NCI-H2227 (cell line): ENCODE measurements at regions not wholly inside any gene's neighbourhood (a gene's known extent, or its start where the extent isn't known, plus 50 kb on each side); places are given as distances from the start of the nearest gene placed in this dataset.
A peak's percentile ranks its signal among the peaks of the same experiment; 100 is the strongest.
"Not testable (repeated sequence)": the region's sequence is repeated elsewhere in the genome, so short reads cannot be mapped to it uniquely, and the experiment has no call there.

Experiments
- DNase-seq: peaks from one replicate; lab custom pipeline; 2025; ENCODE audit not compliant: unreplicated experiment; lab: John Stamatoyannopoulos, UW

GRCh38 chr9:12989669-12990068, 214.8 kb downstream of the LURAP1L start:
- DNase-seq = no peak

- no peak for DNase-seq
These were observed 218.6 kb downstream of the LURAP1L start for GRCh38 chr9:12993466-12993865.

- no peak for DNase-seq
These were observed 222.2 kb downstream of the LURAP1L start for GRCh38 chr9:12997009-12997408.

- DNase-seq = no peak
These were observed 227.3 kb downstream of the LURAP1L start for GRCh38 chr9:13001989-13002580.

GRCh38 chr9:13002740-13003139, 227.9 kb downstream of the LURAP1L start:
- no peak for DNase-seq

GRCh38 chr9:13009871-13010270, 235.1 kb downstream of the LURAP1L start:
- no peak for DNase-seq

- DNase-seq = no peak
These were observed 239.4 kb downstream of the LURAP1L start for GRCh38 chr9:13013991-13014883.

GRCh38 chr9:13017260-13017659, 242.4 kb downstream of the LURAP1L start:
- no peak for DNase-seq

- no peak for DNase-seq
These were observed 245.6 kb downstream of the LURAP1L start for GRCh38 chr9:13020146-13021040.

- DNase-seq = no peak
These were observed 247.9 kb downstream of the LURAP1L start for GRCh38 chr9:13022756-13023155.

GRCh38 chr9:13023498-13023897, 248.7 kb downstream of the LURAP1L start:
- DNase-seq = no peak

- DNase-seq = no peak
These were observed 252.1 kb downstream of the LURAP1L start for GRCh38 chr9:13026956-13027355.

GRCh38 chr9:13027879-13028278, 251.6 kb downstream of the MPDZ start:
- DNase-seq = no peak

GRCh38 chr9:13032585-13032984, 246.9 kb downstream of the MPDZ start:
- DNase-seq = no peak

GRCh38 chr9:13033959-13034693, 245.4 kb downstream of the MPDZ start:
- DNase-seq = peak; percentile 88

- no peak for DNase-seq
These were observed 244.8 kb downstream of the MPDZ start for GRCh38 chr9:13034694-13035002.

GRCh38 chr9:13035822-13036221, 243.7 kb downstream of the MPDZ start:
- no peak for DNase-seq

- DNase-seq = not testable (repeated sequence)
These were observed 241.7 kb downstream of the MPDZ start for GRCh38 chr9:13037808-13038207.

GRCh38 chr9:13047827-13048587, 231.5 kb downstream of the MPDZ start:
- no peak for DNase-seq

- DNase-seq = peak; percentile 85
These were observed 230.3 kb downstream of the MPDZ start for GRCh38 chr9:13049223-13049622.
